Rectal smooth muscle tissue (tissue), 1 donor: ENCODE measurements at regions not wholly inside any gene's neighbourhood (a gene's known extent, or its start where the extent isn't known, plus 50 kb on each side); places are given as distances from the start of the nearest gene placed in this dataset.

Experiments used
- H3K27ac ChIP-seq: one replicate; pipeline ENCODE4 v1.7.0; 2013; ENCODE audit warnings: low read depth, low read length, inconsistent platforms
- H3K27me3 ChIP-seq: one replicate; pipeline ENCODE4 v1.7.0; 2013; ENCODE audit warnings: low read length; ENCODE audit not compliant: control insufficient read depth, insufficient read depth
- H3K36me3 ChIP-seq: one replicate; pipeline ENCODE4 v1.7.0; 2013; ENCODE audit warnings: low read length; ENCODE audit not compliant: control insufficient read depth, insufficient read depth
- H3K4me1 ChIP-seq: one replicate; pipeline ENCODE4 v1.7.0; 2013; ENCODE audit warnings: low read length; ENCODE audit not compliant: control insufficient read depth, insufficient read depth
- H3K4me3 ChIP-seq: one replicate; pipeline ENCODE4 v1.7.0; 2013; ENCODE audit warnings: low read length
- H3K9ac ChIP-seq: one replicate; pipeline ENCODE4 v1.7.0; 2013; ENCODE audit warnings: low read length

GRCh38 chr14:49992901-49993339, 100.0 kb downstream of the ARF6 start:
- Histone ChIP-seq H3K4me1 (no peaks in the 10 kb centered on the region), H3K4me3 (no peak overlapping the region), H3K36me3 (no peaks in the 10 kb centered on the region), H3K9ac (no peak overlapping the region), H3K27ac (no peak overlapping the region), H3K27me3 (no peaks in the 10 kb centered on the region)

DNA sequence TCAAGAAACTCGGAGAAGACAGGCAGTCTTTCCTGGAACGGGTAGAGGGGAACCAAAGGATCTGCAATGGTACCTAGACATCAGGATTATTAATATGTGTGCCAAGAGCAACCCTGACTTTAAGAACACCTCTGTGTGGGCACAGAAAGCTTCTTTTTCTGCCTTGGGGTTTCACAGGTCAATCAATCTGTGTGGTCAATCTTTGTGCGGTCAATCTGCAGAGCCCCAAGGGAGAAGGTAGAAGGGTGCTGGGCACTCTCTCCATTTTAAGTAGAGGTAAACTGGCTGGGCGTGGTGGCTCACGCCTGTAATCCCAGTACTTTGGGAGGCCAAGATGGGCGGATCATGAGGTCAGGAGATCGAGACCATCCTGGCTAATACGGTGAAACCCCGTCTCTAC, 100.7 kb downstream of the ARF6 start:
- no peak overlapping the region for H3K4me3 ChIP-seq
- H3K36me3 ChIP-seq: no peaks in the 10 kb centered on the region
- no peaks in the 10 kb centered on the region for H3K27me3 ChIP-seq
- H3K9ac ChIP-seq: no peak overlapping the region
- no peaks in the 10 kb centered on the region for H3K4me1 ChIP-seq
- H3K27ac ChIP-seq: no peak overlapping the region

GRCh38 chr14:49994951-49995561, 102.2 kb downstream of the ARF6 start:
- Histone ChIP-seq H3K27ac (no peak overlapping the region), H3K4me1 (peaks cover 4% of the 10 kb centered on the region), H3K27me3 (no peaks in the 10 kb centered on the region), H3K9ac (no peak overlapping the region), H3K36me3 (no peaks in the 10 kb centered on the region), H3K4me3 (no peak overlapping the region)

GRCh38 chr14:49997991-49998390, 105.1 kb downstream of the ARF6 start:
- Histone ChIP-seq H3K36me3 (no peaks in the 10 kb centered on the region), H3K9ac (no peak overlapping the region), H3K4me1 (peaks cover 18% of the 10 kb centered on the region), H3K4me3 (no peak overlapping the region), H3K27ac (no peak overlapping the region), H3K27me3 (no peaks in the 10 kb centered on the region)

DNA sequence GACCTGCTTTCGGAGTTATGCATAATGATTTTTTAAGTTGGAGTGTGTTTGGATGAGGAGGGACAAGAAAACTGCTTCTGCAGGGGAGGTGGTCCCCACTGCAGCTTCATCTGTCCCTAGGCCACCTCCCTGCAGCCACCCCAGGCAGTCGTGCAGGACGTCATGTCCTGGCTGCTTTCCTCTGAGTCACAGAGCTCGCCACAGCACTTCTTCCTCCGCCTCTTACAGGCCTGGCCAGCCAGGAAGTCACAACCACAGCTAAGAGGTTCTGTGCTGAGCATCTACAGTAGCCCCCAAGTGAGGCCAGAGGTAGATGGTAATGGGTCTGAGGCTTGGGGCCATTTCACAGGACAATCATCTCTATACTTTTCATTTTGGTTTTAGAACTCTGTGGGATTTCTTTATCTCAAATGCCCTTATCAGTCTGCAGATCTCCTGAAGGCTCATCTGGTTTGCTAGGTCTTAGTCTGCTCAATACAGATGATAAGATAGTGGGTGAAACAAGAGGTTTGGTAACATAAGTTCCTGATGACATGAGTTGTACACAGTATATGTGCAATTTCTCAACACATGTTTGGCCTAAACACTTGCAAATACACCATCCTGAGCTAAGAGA, 106.4 kb downstream of the ARF6 start:
- Histone ChIP-seq H3K27ac (peak overlapping the region; percentile 90), H3K9ac (no peak overlapping the region), H3K4me1 (peaks cover 18% of the 10 kb centered on the region), H3K36me3 (no peaks in the 10 kb centered on the region), H3K4me3 (no peak overlapping the region), H3K27me3 (no peaks in the 10 kb centered on the region)

DNA sequence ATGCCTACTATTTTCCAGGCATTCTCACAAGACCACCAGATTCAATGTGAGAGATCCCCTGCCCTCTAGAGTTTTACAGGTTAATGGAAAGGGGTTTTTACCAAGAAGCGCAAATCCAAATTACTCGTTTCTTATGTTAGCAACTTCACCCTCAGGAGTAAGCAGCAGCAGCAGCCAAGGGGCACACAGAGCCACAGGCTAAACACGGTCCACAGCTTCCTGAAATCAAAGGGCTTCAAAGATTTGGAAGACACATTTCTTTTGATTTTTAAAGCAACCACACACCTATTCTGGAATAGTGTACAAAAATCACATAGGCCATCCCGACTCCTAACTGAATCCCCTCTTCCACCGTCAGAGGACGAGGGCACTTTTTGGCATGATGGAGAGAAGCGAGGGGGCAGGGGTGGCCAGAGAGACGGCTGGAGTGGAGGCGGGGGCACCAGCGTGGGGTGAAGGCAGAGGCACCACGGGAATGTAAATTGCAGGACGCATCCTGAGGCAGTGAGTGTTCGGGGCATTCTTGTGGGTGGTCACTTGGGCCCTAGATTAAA, 107.0 kb downstream of the ARF6 start:
- peak overlapping the region; percentile 51 for H3K4me3 ChIP-seq
- no peaks in the 10 kb centered on the region for H3K27me3 ChIP-seq
- no peaks in the 10 kb centered on the region for H3K36me3 ChIP-seq
- H3K9ac ChIP-seq: no peak overlapping the region
- peaks cover 18% of the 10 kb centered on the region for H3K4me1 ChIP-seq
- H3K27ac ChIP-seq: peak overlapping the region; percentile 90

DNA sequence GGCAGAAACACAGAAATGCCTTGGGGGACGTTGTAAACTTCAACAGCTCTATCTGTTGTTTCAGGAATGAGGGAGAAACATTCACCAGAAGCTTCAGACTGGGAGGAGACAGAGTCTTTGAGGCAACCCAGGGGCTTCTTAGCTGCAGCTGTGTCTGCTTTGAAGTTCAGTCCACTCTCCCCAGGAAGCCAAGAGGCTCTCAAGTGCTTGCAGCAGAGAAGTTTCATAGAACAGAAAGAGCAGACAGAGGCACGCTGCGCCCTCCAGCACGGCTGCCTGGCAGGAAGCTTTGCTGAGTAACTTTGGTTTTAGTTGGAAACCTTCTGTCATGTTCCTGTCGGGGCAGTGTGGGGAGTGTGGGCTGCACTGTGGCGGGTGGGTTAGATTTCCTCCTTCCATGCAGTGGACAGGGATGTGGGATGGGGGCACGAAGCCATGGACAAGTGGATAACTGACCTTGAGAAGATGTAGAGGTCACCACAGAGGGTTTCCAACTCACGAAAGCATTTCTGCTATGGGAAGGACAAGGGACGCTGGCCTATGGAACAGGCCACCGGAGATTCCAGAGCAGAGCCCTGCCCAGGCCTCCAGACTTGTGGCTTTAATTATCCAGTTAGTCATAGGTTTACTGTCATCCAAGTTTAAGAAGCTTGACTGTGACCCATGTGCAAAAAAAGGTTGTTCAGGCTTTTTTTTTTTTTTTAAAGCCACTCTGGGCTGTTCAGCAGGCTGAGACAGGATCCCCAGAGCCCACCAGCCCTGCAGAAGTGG, 107.7 kb downstream of the ARF6 start:
- Histone ChIP-seq H3K4me3 (peak overlapping the region; percentile 51), H3K36me3 (no peaks in the 10 kb centered on the region), H3K27ac (peak overlapping the region; percentile 90), H3K27me3 (no peaks in the 10 kb centered on the region), H3K4me1 (peaks cover 18% of the 10 kb centered on the region), H3K9ac (peak overlapping the region; percentile 7)

GRCh38 chr14:50001151-50001998, 108.5 kb downstream of the ARF6 start:
- H3K36me3 ChIP-seq: no peaks in the 10 kb centered on the region
- H3K27ac ChIP-seq: peak overlapping the region; percentile 90
- no peaks in the 10 kb centered on the region for H3K27me3 ChIP-seq
- peaks cover 18% of the 10 kb centered on the region for H3K4me1 ChIP-seq
- H3K9ac ChIP-seq: peak overlapping the region; percentile 7
- peak overlapping the region; percentile 51 for H3K4me3 ChIP-seq

GRCh38 chr14:50001999-50002925, 109.4 kb downstream of the ARF6 start:
- Histone ChIP-seq H3K9ac (peak overlapping the region; percentile 39), H3K4me1 (peaks cover 18% of the 10 kb centered on the region)

DNA sequence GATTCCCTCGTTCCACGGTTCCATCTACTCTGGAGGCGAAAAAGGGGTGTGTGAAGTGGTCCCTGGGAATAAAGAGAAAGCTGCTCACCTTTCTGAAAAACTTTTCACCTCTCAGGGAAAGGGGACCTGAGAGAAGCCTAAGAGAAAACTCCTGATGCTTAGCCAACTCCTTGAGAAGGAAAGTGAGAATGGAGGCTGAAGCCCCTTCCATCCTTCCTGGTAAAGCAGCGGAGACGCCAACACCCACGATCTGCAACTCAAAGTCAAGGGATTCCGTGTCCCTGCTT, 110.0 kb downstream of the ARF6 start:
- Histone ChIP-seq H3K27me3 (no peaks in the 10 kb centered on the region), H3K36me3 (no peaks in the 10 kb centered on the region), H3K9ac (peak overlapping the region; percentile 60), H3K27ac (peak overlapping the region; percentile 74), H3K4me1 (peaks cover 18% of the 10 kb centered on the region), H3K4me3 (peak overlapping the region; percentile 67)

More at GRCh38 chr14:50001999-50002925, 109.4 kb downstream of the ARF6 start:
- Histone ChIP-seq H3K27me3 (no peaks in the 10 kb centered on the region), H3K27ac (peak overlapping the region; percentile 74), H3K4me3 (peak overlapping the region; percentile 67), H3K36me3 (no peaks in the 10 kb centered on the region)

DNA sequence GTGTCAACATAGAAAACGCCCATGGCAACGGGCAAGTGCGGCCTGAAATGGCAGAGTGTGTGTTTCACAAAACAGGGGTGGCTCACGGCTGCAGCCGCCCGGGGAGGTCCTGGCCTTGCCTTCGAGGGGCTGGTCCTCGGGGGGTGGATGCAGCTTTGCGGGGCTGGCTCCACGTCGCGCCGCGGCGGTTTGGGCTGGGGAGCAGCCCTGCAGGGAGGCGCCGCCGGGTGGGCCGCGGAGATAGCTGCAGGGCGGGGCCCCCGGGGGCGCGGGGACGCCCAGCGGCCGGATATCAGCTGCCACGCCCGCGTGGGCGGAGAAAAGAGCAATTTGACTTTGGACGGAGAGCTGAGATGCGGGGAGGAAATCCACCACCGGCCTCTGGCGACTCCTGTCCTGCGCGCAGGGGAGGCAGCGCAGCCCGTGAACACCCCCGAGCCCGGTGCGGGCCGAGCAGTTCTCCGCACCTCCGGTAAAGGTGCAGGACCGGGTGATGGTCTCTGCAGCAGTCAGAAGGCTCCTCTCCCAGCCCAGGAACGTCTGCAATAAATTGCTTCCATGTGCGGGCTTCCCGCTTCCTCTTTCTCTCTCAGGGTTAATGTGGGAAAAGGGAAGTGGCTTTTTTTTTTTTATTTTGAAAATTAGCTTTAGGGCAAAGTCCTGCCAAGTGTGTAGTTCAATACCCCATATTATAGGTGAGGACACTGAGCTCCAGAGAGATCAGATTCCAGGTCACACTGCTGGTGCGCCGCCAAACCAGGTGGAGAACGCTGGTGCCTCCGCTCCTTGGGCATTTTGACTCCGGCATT, 110.5 kb downstream of the ARF6 start:
- peak overlapping the region; percentile 60 for H3K9ac ChIP-seq
- no peaks in the 10 kb centered on the region for H3K27me3 ChIP-seq
- peaks cover 18% of the 10 kb centered on the region for H3K4me1 ChIP-seq
- H3K36me3 ChIP-seq: no peaks in the 10 kb centered on the region
- H3K4me3 ChIP-seq: peak overlapping the region; percentile 67
- H3K27ac ChIP-seq: peak overlapping the region; percentile 74
